ENCODE measurements at regions not wholly inside any gene's neighbourhood (a gene's known extent, or its start where the extent isn't known, plus 50 kb on each side); places are given as distances from the start of the nearest gene placed in this dataset.

GRCh38 chrX:74132280-74132679 lies 171.7 kb upstream of the ZCCHC13 start:
- TF ChIP-seq CTCF (IDR thresholded peaks at IDR 0.05; ENCODE audit: insufficient read depth, low read length, poor library complexity, severe bottlenecking) = no peak
- no peaks in the 10 kb centered on the region for H3K36me3 ChIP-seq (ENCODE audit: control insufficient read depth, insufficient read depth, low read length)
- H3K4me3 ChIP-seq (replicated peaks; ENCODE audit: low read depth, low read length) = no peak overlapping the region
- no peak for DNase-seq (ENCODE audit: extremely low read depth, insufficient read length)
- no peaks in the 10 kb centered on the region for H3K27me3 ChIP-seq (replicated peaks; ENCODE audit: control insufficient read depth, insufficient read depth, low read length)

- DNase-seq (ENCODE audit: extremely low read depth, insufficient read length) = no peak
- no peak for TF ChIP-seq CTCF (IDR thresholded peaks at IDR 0.05; ENCODE audit: insufficient read depth, low read length, poor library complexity, severe bottlenecking)
- Histone ChIP-seq H3K27me3 (replicated peaks; ENCODE audit: control insufficient read depth, insufficient read depth, low read length) (no peaks in the 10 kb centered on the region), H3K36me3 (ENCODE audit: control insufficient read depth, insufficient read depth, low read length) (no peaks in the 10 kb centered on the region), H3K4me3 (replicated peaks; ENCODE audit: low read depth, low read length) (no peak overlapping the region)
Observed at GRCh38 chrX:74119016-74119910, 184.7 kb upstream of the ZCCHC13 start.

DNA sequence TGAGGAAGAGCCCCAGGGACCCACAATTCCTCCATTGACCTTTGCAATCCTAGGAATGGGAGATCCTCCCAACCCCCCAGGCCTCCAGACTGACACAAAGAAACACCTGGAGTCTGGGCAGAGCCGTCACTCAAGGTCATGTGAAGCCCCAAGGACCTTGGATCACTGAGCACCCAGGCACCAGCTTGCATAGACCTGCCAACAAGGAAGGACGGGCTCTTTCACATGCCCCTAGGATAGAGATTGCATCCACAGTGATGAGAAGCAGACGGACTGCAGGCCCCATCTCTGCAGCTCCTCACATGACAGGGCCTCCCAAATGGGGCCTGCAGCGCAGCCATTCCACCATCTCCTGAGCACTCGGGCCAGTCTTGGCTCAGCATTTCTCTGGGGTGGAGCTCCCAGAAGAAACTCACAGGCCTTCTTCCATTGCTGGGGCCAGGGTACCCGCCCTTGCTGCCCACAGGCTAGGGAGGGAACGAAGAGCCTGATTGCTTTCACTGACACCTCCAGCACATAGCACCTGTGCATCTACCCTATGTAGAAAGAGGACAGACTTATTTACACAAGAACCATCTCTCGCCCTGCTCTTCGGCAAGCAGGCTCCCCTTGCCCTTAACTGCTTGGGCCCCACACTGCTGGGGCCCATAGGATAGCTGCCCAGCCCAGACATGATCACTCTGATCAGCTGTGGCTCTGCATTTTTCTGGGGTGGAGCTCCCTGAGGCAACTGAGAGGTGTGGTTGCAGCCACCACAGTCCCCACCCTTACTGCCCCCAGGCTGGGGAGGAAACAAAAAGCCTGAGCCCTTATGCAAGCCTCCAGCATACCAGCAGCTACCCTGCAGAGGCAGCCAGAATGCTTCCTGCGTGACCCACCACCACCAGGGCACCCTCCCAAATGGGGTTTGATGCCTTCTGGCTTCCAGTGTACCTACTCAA lies 185.7 kb upstream of the ZCCHC13 start:
- TF ChIP-seq CTCF (IDR thresholded peaks at IDR 0.05; ENCODE audit: insufficient read depth, low read length, poor library complexity, severe bottlenecking) = no peak
- Histone ChIP-seq H3K36me3 (ENCODE audit: control insufficient read depth, insufficient read depth, low read length) (no peaks in the 10 kb centered on the region), H3K4me3 (replicated peaks; ENCODE audit: low read depth, low read length) (no peak overlapping the region), H3K27me3 (replicated peaks; ENCODE audit: control insufficient read depth, insufficient read depth, low read length) (no peaks in the 10 kb centered on the region)
- no peak for DNase-seq (ENCODE audit: extremely low read depth, insufficient read length)

DNA sequence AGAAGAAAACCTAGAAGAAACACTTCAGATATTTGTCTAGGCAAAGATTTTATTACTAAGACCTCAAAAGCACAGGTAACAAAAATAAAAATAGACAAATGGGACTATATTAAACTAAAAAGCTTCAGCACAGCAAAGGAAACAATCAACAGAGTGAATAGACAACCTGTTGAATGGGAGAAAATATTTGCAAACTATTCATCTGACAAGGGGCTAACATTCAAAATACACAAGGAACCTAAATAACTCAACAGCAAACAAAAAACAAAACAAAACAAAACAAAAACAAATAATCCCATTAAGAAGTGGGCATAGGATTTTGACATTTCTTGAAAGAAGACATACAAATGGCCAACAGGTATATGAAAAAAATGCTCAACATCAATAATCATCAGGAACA lies 192.7 kb upstream of the ZCCHC13 start:
- Histone ChIP-seq H3K36me3 (ENCODE audit: control insufficient read depth, insufficient read depth, low read length) (no peaks in the 10 kb centered on the region), H3K27me3 (replicated peaks; ENCODE audit: control insufficient read depth, insufficient read depth, low read length) (no peaks in the 10 kb centered on the region), H3K4me3 (replicated peaks; ENCODE audit: low read depth, low read length) (no peak overlapping the region)
- no peak for DNase-seq (ENCODE audit: extremely low read depth, insufficient read length)
- no peak for TF ChIP-seq CTCF (IDR thresholded peaks at IDR 0.05; ENCODE audit: insufficient read depth, low read length, poor library complexity, severe bottlenecking)

DNA sequence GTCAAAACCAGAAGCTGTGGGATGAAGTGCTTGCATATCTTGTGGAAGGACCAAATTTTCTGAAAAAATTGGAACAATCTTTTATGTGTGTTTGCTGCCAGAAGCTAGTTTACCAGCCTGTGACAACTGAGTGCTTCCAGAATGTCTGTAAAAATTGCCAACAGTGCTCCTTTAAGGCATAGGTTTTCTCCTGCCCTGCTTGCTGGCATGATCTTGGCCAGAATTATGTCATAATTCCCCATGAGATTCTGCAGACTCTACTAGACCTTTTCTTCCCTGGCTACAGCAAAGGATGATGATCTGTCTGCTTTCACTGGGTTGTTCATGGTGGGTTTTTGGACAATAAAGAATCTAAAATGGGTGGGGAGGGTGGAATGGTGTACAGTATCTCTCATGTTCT lies 196.3 kb upstream of the ZCCHC13 start:
- DNase-seq (ENCODE audit: extremely low read depth, insufficient read length) = no peak
- no peaks in the 10 kb centered on the region for H3K27me3 ChIP-seq (replicated peaks; ENCODE audit: control insufficient read depth, insufficient read depth, low read length)
- no peaks in the 10 kb centered on the region for H3K36me3 ChIP-seq (ENCODE audit: control insufficient read depth, insufficient read depth, low read length)
- no peak for TF ChIP-seq CTCF (IDR thresholded peaks at IDR 0.05; ENCODE audit: insufficient read depth, low read length, poor library complexity, severe bottlenecking)
- no peak overlapping the region for H3K4me3 ChIP-seq (replicated peaks; ENCODE audit: low read depth, low read length)
